Heart right ventricle (tissue), 16 donors: ENCODE measurements at regions not wholly inside any gene's neighbourhood (a gene's known extent, or its start where the extent isn't known, plus 50 kb on each side); places are given as distances from the start of the nearest gene placed in this dataset.

Source experiments
- ATAC-seq, 8 donors: fragments of 200-7000 bp; cut with Tn5 transposase; one replicate each; pipeline ENCODE4 v1.9.1; 2020; ENCODE audit warnings: mild to moderate bottlenecking in 8 of 8, moderate library complexity in 8 of 8, moderate number of reproducible peaks in 1 of 8
- DNase-seq, 2 donors: peaks; one replicate each; pipeline ENCODE4 v3.0.0-alpha.2; 2020
- H3K27ac ChIP-seq, 10 donors: fragments of 200-600 bp; sonication (generic) in 2 of 10; one replicate each; pipeline versions ENCODE4 v1.5.0 to v1.8.0; 2020 to 2022; ENCODE audit warnings: mild to moderate bottlenecking in 3 of 10
- H3K27me3 ChIP-seq, 7 donors: fragments of 200-600 bp; one replicate each; pipeline ENCODE4 v1.8.0; 2021 to 2022; ENCODE audit warnings: mild to moderate bottlenecking in 2 of 7
- H3K36me3 ChIP-seq, 9 donors: fragments of 200-600 bp; sonication (generic) in 1 of 9; one replicate each; pipeline versions ENCODE4 v1.5.0 to v1.8.0; 2020 to 2022; ENCODE audit warnings: mild to moderate bottlenecking in 2 of 9
- H3K4me1 ChIP-seq, 9 donors: fragments of 200-600 bp; sonication (generic) in 1 of 9; one replicate each; pipeline versions ENCODE4 v1.5.0 to v1.8.0; 2020 to 2022; ENCODE audit warnings: mild to moderate bottlenecking in 4 of 9
- H3K4me3 ChIP-seq, 10 donors: fragments of 200-600 bp; sonication (generic) in 2 of 10; one replicate each; pipeline versions ENCODE4 v1.5.0 to v1.8.0; 2020 to 2022; ENCODE audit warnings: mild to moderate bottlenecking in 7 of 10, moderate library complexity in 2 of 10
- H3K9me3 ChIP-seq, 11 donors: fragments of 200-600 bp in 10 of 11; sonication (generic) in 2 of 11; one replicate each; pipeline versions ENCODE4 v1.5.0 to v1.8.0; 2013 to 2022; ENCODE audit warnings: mild to moderate bottlenecking in 2 of 11, control low read depth in 1 of 11, moderate library complexity in 1 of 11
- CTCF ChIP-seq, 9 donors: fragments of 200-600 bp; sonication (generic) in 2 of 9; IDR thresholded peaks; one replicate each; pipeline versions ENCODE4 v1.5.0 to v1.8.0; 2021 to 2022; ENCODE audit warnings: antibody characterized with exemption in 9 of 9, mild to moderate bottlenecking in 5 of 9, moderate library complexity in 1 of 9
- WGBS, 2 donors: extraction: QIAGEN DNeasy Blood & Tissue Kit; methylation state at CpG; one replicate each; pipeline ENCODE4 v1.1.7; 2013; ENCODE audit warnings: inconsistent platforms in 1 of 2; 5-methylcytosine and 5-hydroxymethylcytosine counted together
- intact Hi-C, 10 donors: fragments of 100-400 bp; cut with DNase I; formaldehyde crosslinking; loops; one replicate each; pipeline versions ENCODE4 v1.11.1 to v1.14.2; 2022
- donor health status: Arrhythmogenic right ventricular cardiomyopathy.
- donor health status: ischemic (EF 13 %, LVEDD 7.1; RV severe dilation, severe dysfunction).
- donor health status: healthy with polysubstance abuse.
- donor health status: DM: no; HTN: yes; CAD: no.
- donor health status: DM: no; HTN: no; CAD: no.
- donor health status: ischemic (EF 25% LVEDD 6.9; RV normal size, moderate dysfunction).
- donor health status: ischemic (EF 25% LVEDD 5.7; RV mildly dilated, moderate dysfunction).
- donor health status: healthy.
- donor health status: DM: yes; HTN: yes; CAD: no.
- donor health status: Ischemic cardiomyopathy.
- donor health status: ischemic (EF 35%, LVEDD 5.7; RV mildly dilated, moderate dysfunction).
- donor health status: nonischemic (EF 11% LVEDD 7.7; RV severe dilation, severe dysfunction).
- donor health status: DM: yes; HTN: yes; CAD: no.
- donor health status: PGD.
- donor health status: ischemic (EF 29% LVEDD 5.4; RV normal size, mild dysfunction).
- donor health status: nonischemic (EF 23%, LVEDD 6.1; RV moderate dilation, normal function).

- 49 to 53% methylated on average over 4 of the region's 4 CpGs for WGBS, 2 donors
- intact Hi-C loops: no loop called here
- no peak overlapping the region for H3K4me3 ChIP-seq
- H3K27ac ChIP-seq: peak overlapping the region in 3 of 10 donors; percentile 4 to 34 (median 16)
- ATAC-seq (peak in 4 of 8 donors; percentile 11 to 63 (median 52)), DNase-seq (no peak)
- H3K9me3 ChIP-seq: no peaks in the 10 kb centered on the region
- H3K4me1 ChIP-seq: peaks cover 0 to 10% (median 0%) of the 10 kb centered on the region in 9 donors
- no peaks in the 10 kb centered on the region for H3K27me3 ChIP-seq
- no peaks in the 10 kb centered on the region for H3K36me3 ChIP-seq
- no peak for TF ChIP-seq CTCF (IDR thresholded peaks at IDR 0.05)
Observed at GRCh38 chr5:82551840-82552385, 273.8 kb upstream of the RPS23 start.

GRCh38 chr5:82551192-82551591 is 273.0 kb upstream of the RPS23 start:
- ATAC-seq (peak in 2 of 8 donors; percentile 46 to 48), DNase-seq (no peak)
- intact Hi-C loops: no loop called here
- H3K4me1 ChIP-seq: peaks cover 0 to 10% (median 0%) of the 10 kb centered on the region in 9 donors
- H3K27me3 ChIP-seq: no peaks in the 10 kb centered on the region
- H3K36me3 ChIP-seq: no peaks in the 10 kb centered on the region
- peak overlapping the region in 3 of 10 donors; percentile 4 to 34 (median 16) for H3K27ac ChIP-seq
- TF ChIP-seq CTCF (IDR thresholded peaks at IDR 0.05): no peak
- H3K9me3 ChIP-seq: no peaks in the 10 kb centered on the region
- H3K4me3 ChIP-seq: no peak overlapping the region

GRCh38 chr5:82549263-82549662 is 271.1 kb upstream of the RPS23 start:
- Histone ChIP-seq H3K36me3 (no peaks in the 10 kb centered on the region), H3K4me3 (no peak overlapping the region), H3K27ac (no peak overlapping the region), H3K9me3 (peaks cover 0 to 4% (median 0%) of the 10 kb centered on the region in 11 donors), H3K4me1 (peaks cover 0 to 10% (median 0%) of the 10 kb centered on the region in 9 donors), H3K27me3 (no peaks in the 10 kb centered on the region)
- intact Hi-C loops: no loop called here
- ATAC-seq (no peak), DNase-seq (no peak)
- WGBS, 2 donors: 47 to 67% methylated on average over 2 of the region's 2 CpGs
- TF ChIP-seq CTCF (IDR thresholded peaks at IDR 0.05): no peak

- no peak overlapping the region for H3K4me3 ChIP-seq
- DNase-seq: no peak
- no peak overlapping the region for H3K27ac ChIP-seq
- ATAC-seq: no peak
- no peaks in the 10 kb centered on the region for H3K36me3 ChIP-seq
- 60 to 71% methylated on average over 1 of the region's 1 CpG for WGBS, 2 donors
- H3K27me3 ChIP-seq: no peaks in the 10 kb centered on the region
- intact Hi-C loops: no loop called here
- H3K9me3 ChIP-seq: peaks cover 0 to 16% (median 3%) of the 10 kb centered on the region in 11 donors
- TF ChIP-seq CTCF (IDR thresholded peaks at IDR 0.05): no peak
- no peaks in the 10 kb centered on the region for H3K4me1 ChIP-seq
Observed at GRCh38 chr5:82544004-82544403, 265.9 kb upstream of the RPS23 start.
